DND-41 (cell line): ENCODE measurements at regions not wholly inside any gene's neighbourhood (a gene's known extent, or its start where the extent isn't known, plus 50 kb on each side); places are given as distances from the start of the nearest gene placed in this dataset.

ENCODE experiments used
- EZH2 ChIP-seq: IDR thresholded peaks from 3 replicates; pipeline ENCODE4 v1.6.1; 2012; ENCODE audit warnings: borderline replicate concordance, low read depth, mild to moderate bottlenecking, moderate library complexity, low read length, inconsistent platforms; ENCODE audit not compliant: severe bottlenecking
- TF ChIP-seq, protein P1 (sequence below): IDR thresholded peaks from 2 replicates; pipeline ENCODE4 v1.5.1; 2012; ENCODE audit warnings: borderline replicate concordance, low read length, moderate library complexity, mild to moderate bottlenecking; ENCODE audit not compliant: poor library complexity, severe bottlenecking; ENCODE audit errors: extremely low read depth

DNA sequence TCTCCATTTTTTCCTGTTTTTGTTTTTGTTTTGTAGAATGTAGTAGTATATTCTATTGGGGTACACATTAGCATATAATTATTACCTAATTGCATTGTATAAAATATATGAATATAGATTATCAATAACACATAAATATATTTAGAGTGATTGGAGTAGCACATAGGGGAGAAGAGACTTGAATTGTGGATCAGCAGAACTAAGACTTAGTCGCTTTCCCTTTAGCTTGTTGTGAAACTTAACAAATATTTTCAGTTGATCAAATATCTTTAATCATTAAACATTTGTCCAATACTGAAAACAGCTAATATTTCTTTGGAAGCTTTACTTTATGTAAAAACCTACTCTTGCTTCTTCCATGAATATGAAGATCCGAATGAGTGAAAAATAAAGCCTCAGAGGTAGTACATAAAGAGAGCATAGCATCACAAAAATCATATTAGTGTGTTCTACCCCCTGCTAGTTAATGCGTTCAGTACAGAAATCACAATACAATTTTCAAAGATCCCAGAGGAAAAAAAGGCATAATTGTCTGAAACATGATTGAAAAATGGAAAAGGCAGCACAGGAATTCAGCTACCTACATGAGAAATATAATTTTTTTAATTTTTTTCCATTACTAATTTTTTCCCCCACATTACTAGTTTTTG, 1348.0 kb upstream of the PRR20A start:
- TF ChIP-seq, protein P1, sequence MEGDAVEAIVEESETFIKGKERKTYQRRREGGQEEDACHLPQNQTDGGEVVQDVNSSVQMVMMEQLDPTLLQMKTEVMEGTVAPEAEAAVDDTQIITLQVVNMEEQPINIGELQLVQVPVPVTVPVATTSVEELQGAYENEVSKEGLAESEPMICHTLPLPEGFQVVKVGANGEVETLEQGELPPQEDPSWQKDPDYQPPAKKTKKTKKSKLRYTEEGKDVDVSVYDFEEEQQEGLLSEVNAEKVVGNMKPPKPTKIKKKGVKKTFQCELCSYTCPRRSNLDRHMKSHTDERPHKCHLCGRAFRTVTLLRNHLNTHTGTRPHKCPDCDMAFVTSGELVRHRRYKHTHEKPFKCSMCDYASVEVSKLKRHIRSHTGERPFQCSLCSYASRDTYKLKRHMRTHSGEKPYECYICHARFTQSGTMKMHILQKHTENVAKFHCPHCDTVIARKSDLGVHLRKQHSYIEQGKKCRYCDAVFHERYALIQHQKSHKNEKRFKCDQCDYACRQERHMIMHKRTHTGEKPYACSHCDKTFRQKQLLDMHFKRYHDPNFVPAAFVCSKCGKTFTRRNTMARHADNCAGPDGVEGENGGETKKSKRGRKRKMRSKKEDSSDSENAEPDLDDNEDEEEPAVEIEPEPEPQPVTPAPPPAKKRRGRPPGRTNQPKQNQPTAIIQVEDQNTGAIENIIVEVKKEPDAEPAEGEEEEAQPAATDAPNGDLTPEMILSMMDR = no peak
- TF ChIP-seq EZH2 = no peak
